ENCODE measurements at regions not wholly inside any gene's neighbourhood (a gene's known extent, or its start where the extent isn't known, plus 50 kb on each side); places are given as distances from the start of the nearest gene placed in this dataset.
"Not testable (repeated sequence)": the region's sequence is repeated elsewhere in the genome, so short reads cannot be mapped to it uniquely, and the experiment has no call there.

DNA sequence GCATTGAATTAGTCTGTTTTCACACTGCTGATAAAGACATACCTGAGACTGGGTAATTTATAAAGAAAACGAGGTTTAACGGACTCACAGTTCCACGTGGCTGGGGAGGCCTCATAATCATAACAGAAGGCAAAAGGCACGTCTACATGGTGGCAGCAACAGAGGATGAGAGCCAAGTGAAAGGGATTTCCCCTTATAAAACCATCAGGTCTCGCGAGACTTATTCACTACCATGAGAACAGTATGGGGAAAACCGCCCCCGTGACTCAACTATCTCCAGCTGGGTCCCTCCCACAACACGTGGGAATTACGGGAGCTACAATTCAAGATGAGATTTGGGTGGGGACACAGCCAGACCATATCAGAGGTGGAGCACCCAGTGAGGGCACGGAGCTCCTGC, 442.0 kb upstream of the MYT1L start:
- BruUV-seq (replicated peaks); H3K9ac ChIP-seq (ENCODE audit: low read length); H3K9me3 ChIP-seq (ENCODE audit: control insufficient read depth in 1 of 2, insufficient read depth in 1 of 2, low read depth in 1 of 2, low read length in 2 of 2); H3K36me3 ChIP-seq (ENCODE audit: control insufficient read depth in 1 of 2, insufficient read depth in 2 of 2, low read length in 2 of 2); POLR2A ChIA-PET; H3K4me2 ChIP-seq (ENCODE audit: low read length); RAD21 ChIA-PET (ENCODE audit: low non-redundant PET in 1 of 2, low total read pairs in 2 of 2, uncharacterized antibody in 2 of 2, unreplicated experiment in 2 of 2); intact Hi-C loops (cut with micrococcal nuclease); H3K4me3 ChIP-seq (replicated peaks in 1 of 2; ENCODE audit: low read depth in 1 of 2, low read length in 2 of 2); H3K27me3 ChIP-seq (ENCODE audit: insufficient read depth, low read length); H3K27ac ChIP-seq (ENCODE audit: low read depth, low read length); CTCF ChIA-PET; H3K79me2 ChIP-seq (ENCODE audit: insufficient read depth, low read length); H2AFZ ChIP-seq (ENCODE audit: low read depth, low read length, poor library complexity, severe bottlenecking); H3K9me2 ChIP-seq (ENCODE audit: insufficient read depth); ATAC-seq; H4K20me1 ChIP-seq (ENCODE audit: insufficient read depth); DNase-seq (ENCODE audit: low read depth, low spot score); H3K4me1 ChIP-seq (ENCODE audit: control insufficient read depth in 1 of 2, insufficient read depth in 2 of 2, low read length in 2 of 2): not testable (repeated sequence)

- no peak for DNase-seq (ENCODE audit: low read depth, low spot score)
- H3K9me2 ChIP-seq (ENCODE audit: insufficient read depth) = no peaks in the 10 kb centered on the region
- H2AFZ ChIP-seq (ENCODE audit: low read depth, low read length, poor library complexity, severe bottlenecking) = no peak overlapping the region
- ChIA-PET CTCF (no interaction called here), POLR2A (no interaction called here), RAD21 (ENCODE audit: low non-redundant PET in 1 of 2, low total read pairs in 2 of 2, uncharacterized antibody in 2 of 2, unreplicated experiment in 2 of 2) (no interaction called here)
- H3K79me2 ChIP-seq (ENCODE audit: insufficient read depth, low read length) = no peaks in the 10 kb centered on the region
- no peak overlapping the region for H3K27ac ChIP-seq (ENCODE audit: low read depth, low read length)
- no peaks in the 10 kb centered on the region for H3K4me1 ChIP-seq (ENCODE audit: control insufficient read depth in 1 of 2, insufficient read depth in 2 of 2, low read length in 2 of 2)
- no peaks in the 10 kb centered on the region for H3K36me3 ChIP-seq (ENCODE audit: control insufficient read depth in 1 of 2, insufficient read depth in 2 of 2, low read length in 2 of 2)
- H3K27me3 ChIP-seq (ENCODE audit: insufficient read depth, low read length) = peaks cover 3% of the 10 kb centered on the region; the same call in 1 of the 2 replicates
- no peak overlapping the region for H3K4me2 ChIP-seq (ENCODE audit: low read length)
- no peak for ATAC-seq
- intact Hi-C loops (cut with micrococcal nuclease) = no loop called here
- no peak overlapping the region for H3K9ac ChIP-seq (ENCODE audit: low read length)
- H3K4me3 ChIP-seq (replicated peaks in 1 of 2; ENCODE audit: low read depth in 1 of 2, low read length in 2 of 2) = no peak overlapping the region
- BruUV-seq (replicated peaks) = no TSS peak
- no peaks in the 10 kb centered on the region for H4K20me1 ChIP-seq (ENCODE audit: insufficient read depth)
- H3K9me3 ChIP-seq (ENCODE audit: control insufficient read depth in 1 of 2, insufficient read depth in 1 of 2, low read depth in 1 of 2, low read length in 2 of 2) = no peaks in the 10 kb centered on the region
- TF ChIP-seq TCF7L2 (IDR thresholded peaks at IDR 0.05; ENCODE audit: borderline replicate concordance, extremely low read depth, insufficient read depth, insufficient read length) (no peak), RAD21 (IDR thresholded peaks at IDR 0.05; ENCODE audit: low read depth) (no peak), CTCF (IDR thresholded peaks at IDR 0.05 in 2 of 3, conservative IDR thresholded peaks at IDR 0.05 in 1 of 3; ENCODE audit: borderline replicate concordance in 1 of 3, insufficient read depth in 1 of 3, low read depth in 2 of 3, low read length in 2 of 3) (no peak), EGR1 (IDR thresholded peaks at IDR 0.05; ENCODE audit: low read depth) (no peak), REST (IDR thresholded peaks at IDR 0.05; ENCODE audit: low read depth) (no peak), EZH2phosphoT487 (IDR thresholded peaks at IDR 0.05; ENCODE audit: borderline replicate concordance) (no peak), POLR2A (IDR thresholded peaks at IDR 0.05; ENCODE audit: borderline replicate concordance, extremely low read depth, insufficient read depth, insufficient read length) (no peak), EZH2 (IDR thresholded peaks at IDR 0.05) (no peak), SRF (IDR thresholded peaks at IDR 0.05; ENCODE audit: low read depth) (no peak), YY1 (IDR thresholded peaks at IDR 0.05; ENCODE audit: extremely low read depth, insufficient replicate concordance, low read depth, low read length) (no peak), ZNF274 (IDR thresholded peaks at IDR 0.05; ENCODE audit: low read depth, low read length) (no peak), SIN3A (IDR thresholded peaks at IDR 0.05; ENCODE audit: low read depth) (no peak)
These were observed 440.8 kb upstream of the MYT1L start for GRCh38 chr2:2771721-2772411.

Measured in HCT116 (cell line).